NB4 (cell line): ENCODE measurements at regions not wholly inside any gene's neighbourhood (a gene's known extent, or its start where the extent isn't known, plus 50 kb on each side); places are given as distances from the start of the nearest gene placed in this dataset.

Source experiments
- DNase-seq: peaks from one replicate; pipeline ENCODE4 v3.0.0; 2010; ENCODE audit warnings: low read depth
- H3K4me3 ChIP-seq: one replicate; pipeline ENCODE4 v1.5.1; 2011; ENCODE audit warnings: mild to moderate bottlenecking, low read depth, low read length, moderate library complexity
- MAX ChIP-seq: IDR thresholded peaks from 2 replicates; pipeline ENCODE4 v1.6.1; 2011; ENCODE audit warnings: low read depth, low read length
- MYC ChIP-seq: IDR thresholded peaks from 2 replicates; pipeline ENCODE4 v1.6.1; 2011; ENCODE audit warnings: low read depth, low read length
- POLR2A ChIP-seq: IDR thresholded peaks from 2 replicates; pipeline ENCODE4 v1.6.1; 2011; ENCODE audit warnings: mild to moderate bottlenecking; ENCODE audit not compliant: insufficient read length; ENCODE audit errors: extremely low read depth
- TF ChIP-seq, protein P1 (sequence below): IDR thresholded peaks from one replicate; pipeline ENCODE4 v1.5.1; 2012; ENCODE audit warnings: low read depth, low read length

DNA sequence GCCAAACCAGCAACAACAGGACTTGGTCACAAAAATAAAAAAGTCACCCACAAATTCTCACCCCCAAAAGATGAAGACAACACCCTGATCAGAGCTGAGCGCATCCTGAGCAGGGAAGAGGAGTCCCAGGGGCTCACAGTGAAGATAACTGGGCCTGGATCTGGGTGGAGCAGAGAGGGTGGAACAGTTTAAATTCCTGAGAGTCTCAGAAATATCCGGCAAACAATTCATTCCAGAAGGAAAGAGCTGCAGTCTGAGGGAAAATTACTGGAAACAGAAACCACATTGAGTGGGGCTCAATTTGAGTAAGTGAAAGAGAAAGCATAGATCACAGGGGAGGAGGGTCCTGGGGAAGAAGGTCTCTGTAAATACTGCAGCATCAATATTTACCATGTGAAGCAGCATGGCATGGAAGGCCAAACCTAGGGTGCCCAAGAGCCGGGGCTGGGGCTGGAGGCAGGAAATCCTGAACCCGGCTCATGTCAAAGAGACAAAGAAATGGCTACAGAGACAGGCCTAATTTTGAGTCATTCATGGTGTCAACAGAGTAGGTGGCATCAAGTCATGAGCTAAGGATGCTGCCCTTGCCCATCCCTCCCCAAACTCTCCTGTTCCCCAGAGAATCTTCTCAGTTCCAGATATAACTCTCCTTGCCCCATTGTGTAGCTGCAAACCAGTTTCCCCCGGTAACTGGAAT, 61.4 kb upstream of the ZBTB7C start:
- TF ChIP-seq, protein P1, sequence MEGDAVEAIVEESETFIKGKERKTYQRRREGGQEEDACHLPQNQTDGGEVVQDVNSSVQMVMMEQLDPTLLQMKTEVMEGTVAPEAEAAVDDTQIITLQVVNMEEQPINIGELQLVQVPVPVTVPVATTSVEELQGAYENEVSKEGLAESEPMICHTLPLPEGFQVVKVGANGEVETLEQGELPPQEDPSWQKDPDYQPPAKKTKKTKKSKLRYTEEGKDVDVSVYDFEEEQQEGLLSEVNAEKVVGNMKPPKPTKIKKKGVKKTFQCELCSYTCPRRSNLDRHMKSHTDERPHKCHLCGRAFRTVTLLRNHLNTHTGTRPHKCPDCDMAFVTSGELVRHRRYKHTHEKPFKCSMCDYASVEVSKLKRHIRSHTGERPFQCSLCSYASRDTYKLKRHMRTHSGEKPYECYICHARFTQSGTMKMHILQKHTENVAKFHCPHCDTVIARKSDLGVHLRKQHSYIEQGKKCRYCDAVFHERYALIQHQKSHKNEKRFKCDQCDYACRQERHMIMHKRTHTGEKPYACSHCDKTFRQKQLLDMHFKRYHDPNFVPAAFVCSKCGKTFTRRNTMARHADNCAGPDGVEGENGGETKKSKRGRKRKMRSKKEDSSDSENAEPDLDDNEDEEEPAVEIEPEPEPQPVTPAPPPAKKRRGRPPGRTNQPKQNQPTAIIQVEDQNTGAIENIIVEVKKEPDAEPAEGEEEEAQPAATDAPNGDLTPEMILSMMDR = no peak
- no peak for TF ChIP-seq MYC
- no peak for TF ChIP-seq POLR2A
- no peak for TF ChIP-seq MAX
- H3K4me3 ChIP-seq = no peak overlapping the region
- no peak for DNase-seq

DNA sequence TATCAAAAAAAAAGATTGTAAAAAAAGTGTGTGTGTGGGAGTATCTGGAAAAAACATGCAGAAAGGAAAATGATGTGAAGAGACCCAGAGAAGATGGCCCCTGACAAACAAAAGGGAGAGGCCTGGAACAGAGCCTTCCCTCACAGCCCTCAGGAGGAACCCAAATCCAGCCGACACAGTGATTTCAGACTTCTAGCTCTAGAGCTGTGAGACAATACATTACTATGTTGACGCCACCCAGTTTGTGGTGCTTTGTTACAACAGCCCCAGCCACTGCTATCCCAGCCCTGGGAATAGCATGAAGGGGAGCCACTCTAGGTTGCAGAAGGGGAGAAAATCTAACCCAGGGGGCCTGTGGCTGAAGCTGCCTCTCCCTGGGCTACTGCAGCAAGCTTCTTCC, 59.0 kb upstream of the ZBTB7C start:
- H3K4me3 ChIP-seq = no peak overlapping the region
- DNase-seq = no peak
- no peak for TF ChIP-seq MYC
- TF ChIP-seq POLR2A = no peak
- no peak for TF ChIP-seq MAX

GRCh38 chr18:48467231-48467630, 58.0 kb upstream of the ZBTB7C start:
- no peak for DNase-seq
- H3K4me3 ChIP-seq = no peak overlapping the region
- TF ChIP-seq POLR2A (no peak), MAX (no peak), MYC (no peak)
- TF ChIP-seq, protein P1 = no peak

GRCh38 chr18:48462510-48462909, 53.3 kb upstream of the ZBTB7C start:
- TF ChIP-seq, protein P1 = no peak
- TF ChIP-seq MAX (no peak), POLR2A (no peak), MYC (no peak)
- DNase-seq = no peak
- H3K4me3 ChIP-seq = no peak overlapping the region

DNA sequence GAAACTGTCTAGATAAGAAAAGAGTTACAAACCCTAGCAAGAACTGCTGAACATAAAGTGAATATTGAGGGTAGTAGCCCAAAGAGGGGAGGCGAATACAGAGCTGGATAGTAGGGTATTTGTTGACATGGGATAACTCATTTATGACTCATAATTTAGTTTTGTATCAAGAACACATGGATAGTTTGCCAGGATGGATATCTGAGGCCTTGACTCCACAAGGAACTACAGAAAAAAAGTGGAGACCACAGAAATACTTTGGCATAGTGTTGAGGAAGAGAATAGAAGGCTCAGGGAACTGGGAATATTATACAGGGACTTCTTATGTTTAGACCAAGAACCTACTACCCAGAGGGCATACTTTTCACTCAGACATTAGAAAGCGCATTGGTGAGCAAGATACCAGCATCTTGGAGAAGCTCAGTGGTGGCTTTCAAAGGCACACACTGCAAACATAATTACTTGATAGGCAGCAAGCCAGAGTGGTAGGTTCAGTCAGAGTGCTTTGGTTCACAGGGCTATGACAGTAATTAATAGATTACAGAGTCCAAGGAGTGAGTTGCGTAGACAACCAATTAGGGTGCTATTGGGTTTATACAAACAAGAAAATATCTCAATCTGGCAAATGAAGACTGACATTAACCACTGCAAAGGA, 51.9 kb upstream of the ZBTB7C start:
- DNase-seq = no peak
- no peak overlapping the region for H3K4me3 ChIP-seq
- no peak for TF ChIP-seq POLR2A

- TF ChIP-seq MAX (0 out of 2 replicates have a peak, but pooled peaks have one; percentile 9), POLR2A (no peak)
- peak; percentile 44 for DNase-seq
- no peak overlapping the region for H3K4me3 ChIP-seq
Measured at GRCh38 chr18:48459465-48459864, 50.3 kb upstream of the ZBTB7C start.

- TF ChIP-seq MYC (no peak), MAX (no peak), POLR2A (no peak)
- TF ChIP-seq, protein P1 = no peak
- no peak for DNase-seq
- no peak overlapping the region for H3K4me3 ChIP-seq
Measured at GRCh38 chr18:48459016-48459415, 49.8 kb upstream of the ZBTB7C start.
